Choroid plexus epithelial cell (primary cell): ENCODE measurements at regions not wholly inside any gene's neighbourhood (a gene's known extent, or its start where the extent isn't known, plus 50 kb on each side); places are given as distances from the start of the nearest gene placed in this dataset.
A peak's percentile ranks its signal among the peaks of the same experiment; 100 is the strongest.
"Not testable (repeated sequence)": the region's sequence is repeated elsewhere in the genome, so short reads cannot be mapped to it uniquely, and the experiment has no call there.

Experiments used
- DNase-seq: peaks from one replicate; pipeline ENCODE4 v3.0.0-alpha.2; 2010; ENCODE audit warnings: low read depth
- H3K4me3 ChIP-seq: 2 replicates; pipeline ENCODE4 v1.5.1; 2011; ENCODE audit warnings: low read depth, mild to moderate bottlenecking, control low read depth, low read length, moderate library complexity
- TF ChIP-seq, protein P1 (sequence below): conservative IDR thresholded peaks from 2 replicates; pipeline ENCODE4 v1.5.1; 2011; ENCODE audit warnings: low read depth, mild to moderate bottlenecking, control low read depth, inconsistent platforms, low read length, moderate library complexity

DNA sequence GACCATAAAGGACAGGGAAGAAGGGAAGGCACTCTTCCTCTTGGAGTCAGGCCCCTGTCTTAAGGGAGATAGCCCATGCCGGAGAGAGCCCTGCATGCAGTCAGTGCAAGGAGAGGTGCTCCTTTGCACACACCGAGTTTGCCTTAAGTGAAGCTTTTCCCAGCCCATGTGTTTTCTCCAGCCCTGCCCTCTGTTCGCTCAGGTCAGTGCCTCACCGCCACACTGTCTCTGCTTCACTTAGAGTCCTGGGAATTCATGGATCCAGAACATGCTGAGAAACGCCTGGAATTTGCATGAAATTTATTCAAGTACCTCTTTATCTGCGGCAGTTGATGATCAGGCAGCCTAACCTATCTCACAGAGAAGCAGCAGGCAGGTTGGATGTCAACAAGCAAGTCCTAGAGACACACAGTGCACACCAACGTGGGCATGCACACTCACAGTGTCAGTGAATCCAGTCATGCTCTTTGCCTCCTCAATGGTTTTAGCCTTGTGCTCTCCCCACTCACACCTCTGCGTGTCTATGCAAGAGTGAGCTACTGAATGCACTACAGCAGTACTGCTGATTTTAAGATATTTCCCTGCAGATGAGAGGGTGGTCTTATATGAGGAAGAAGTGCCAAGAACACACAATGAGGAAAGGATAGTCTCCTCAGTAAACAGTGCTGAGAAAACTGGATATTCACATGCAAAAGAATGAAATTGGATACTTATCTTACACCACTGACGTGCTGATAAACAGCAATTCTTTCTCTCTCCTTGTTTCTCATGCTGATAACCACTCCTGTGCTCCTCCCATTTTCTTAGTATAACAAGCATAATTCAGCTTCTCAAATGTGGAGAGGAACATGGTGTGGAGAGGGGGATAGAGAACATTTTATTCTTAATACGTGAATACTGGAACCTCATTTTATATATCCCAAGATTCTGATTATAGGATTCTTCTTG lies 295.1 kb upstream of the CDYL start:
- DNase-seq: peak; percentile 64
- H3K4me3 ChIP-seq: no peak overlapping the region
- TF ChIP-seq, protein P1, sequence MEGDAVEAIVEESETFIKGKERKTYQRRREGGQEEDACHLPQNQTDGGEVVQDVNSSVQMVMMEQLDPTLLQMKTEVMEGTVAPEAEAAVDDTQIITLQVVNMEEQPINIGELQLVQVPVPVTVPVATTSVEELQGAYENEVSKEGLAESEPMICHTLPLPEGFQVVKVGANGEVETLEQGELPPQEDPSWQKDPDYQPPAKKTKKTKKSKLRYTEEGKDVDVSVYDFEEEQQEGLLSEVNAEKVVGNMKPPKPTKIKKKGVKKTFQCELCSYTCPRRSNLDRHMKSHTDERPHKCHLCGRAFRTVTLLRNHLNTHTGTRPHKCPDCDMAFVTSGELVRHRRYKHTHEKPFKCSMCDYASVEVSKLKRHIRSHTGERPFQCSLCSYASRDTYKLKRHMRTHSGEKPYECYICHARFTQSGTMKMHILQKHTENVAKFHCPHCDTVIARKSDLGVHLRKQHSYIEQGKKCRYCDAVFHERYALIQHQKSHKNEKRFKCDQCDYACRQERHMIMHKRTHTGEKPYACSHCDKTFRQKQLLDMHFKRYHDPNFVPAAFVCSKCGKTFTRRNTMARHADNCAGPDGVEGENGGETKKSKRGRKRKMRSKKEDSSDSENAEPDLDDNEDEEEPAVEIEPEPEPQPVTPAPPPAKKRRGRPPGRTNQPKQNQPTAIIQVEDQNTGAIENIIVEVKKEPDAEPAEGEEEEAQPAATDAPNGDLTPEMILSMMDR: no peak

DNA sequence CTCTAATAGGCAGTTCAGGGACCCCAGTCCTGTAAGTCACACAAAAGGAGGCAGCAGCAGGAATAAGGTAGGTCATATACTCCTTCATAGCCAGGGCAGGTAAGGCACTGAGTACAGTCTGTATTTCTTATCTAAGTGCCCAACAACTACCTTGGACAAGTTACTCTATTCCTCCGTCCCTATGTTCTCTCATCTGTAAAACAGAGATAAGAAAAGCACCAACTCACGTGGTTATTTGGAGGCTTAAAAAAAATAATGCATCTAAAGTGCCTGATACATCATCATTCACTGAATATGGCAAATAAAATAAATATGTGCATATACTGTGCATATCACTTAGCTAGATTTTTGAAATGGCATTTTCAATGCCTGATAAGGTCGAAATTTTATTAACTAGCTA lies 298.1 kb upstream of the CDYL start:
- DNase-seq: no peak
- H3K4me3 ChIP-seq: no peak overlapping the region
- TF ChIP-seq, protein P1: no peak

DNA sequence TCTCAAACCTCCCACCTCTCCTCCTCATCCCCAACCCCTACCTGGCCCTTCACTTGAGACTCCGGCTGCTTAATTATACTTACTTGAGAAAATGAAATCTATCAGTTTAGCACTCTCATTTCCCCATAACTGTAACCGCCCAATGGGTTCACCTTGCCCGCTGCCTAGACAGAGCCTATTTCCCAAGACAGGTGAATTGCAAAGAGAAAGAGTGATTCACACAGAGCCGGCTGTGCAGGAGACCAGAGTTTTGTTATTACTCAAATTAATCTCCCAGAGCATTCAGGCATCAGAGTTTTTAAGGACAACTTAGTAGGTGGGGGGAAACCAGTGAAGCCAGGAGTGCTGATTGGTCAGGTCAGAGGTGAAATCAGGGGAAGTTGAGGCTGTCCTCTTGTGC lies 301.4 kb upstream of the CDYL start:
- DNase-seq: no peak
- H3K4me3 ChIP-seq: no peak overlapping the region
- TF ChIP-seq, protein P1: no peak

DNA sequence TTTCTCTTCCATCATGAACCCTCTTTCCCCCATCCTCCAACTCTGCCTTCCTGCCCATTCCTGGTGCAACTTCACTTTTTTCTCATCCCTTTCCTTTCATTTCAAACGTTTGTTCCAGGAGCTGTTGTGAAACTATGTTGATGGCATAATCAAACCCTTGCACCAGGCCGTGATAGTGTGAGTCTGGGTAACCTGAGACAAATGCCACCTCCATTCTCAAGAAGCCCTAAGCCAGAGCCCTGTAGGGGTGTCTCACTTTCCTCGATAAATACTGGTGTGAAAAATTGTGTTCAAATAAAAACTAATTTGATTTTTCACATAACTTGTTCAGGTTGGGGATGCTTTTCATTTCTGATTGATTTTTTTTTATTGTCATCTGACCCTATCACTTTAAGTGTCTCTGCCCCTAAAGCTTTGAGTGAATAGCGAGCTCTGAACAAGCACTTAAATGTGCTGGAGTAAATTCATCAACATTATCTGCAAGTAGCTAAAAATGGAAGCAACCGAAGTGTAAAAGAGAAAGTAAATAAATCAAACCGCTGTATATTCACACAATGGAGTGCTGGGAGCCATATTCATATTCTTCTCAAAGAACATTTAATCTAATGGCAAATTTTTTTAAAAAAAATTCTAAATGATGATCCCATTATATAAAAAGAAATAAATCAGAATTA lies 303.1 kb upstream of the CDYL start:
- no peak overlapping the region for H3K4me3 ChIP-seq
- TF ChIP-seq, protein P1: no peak
- no peak for DNase-seq

DNA sequence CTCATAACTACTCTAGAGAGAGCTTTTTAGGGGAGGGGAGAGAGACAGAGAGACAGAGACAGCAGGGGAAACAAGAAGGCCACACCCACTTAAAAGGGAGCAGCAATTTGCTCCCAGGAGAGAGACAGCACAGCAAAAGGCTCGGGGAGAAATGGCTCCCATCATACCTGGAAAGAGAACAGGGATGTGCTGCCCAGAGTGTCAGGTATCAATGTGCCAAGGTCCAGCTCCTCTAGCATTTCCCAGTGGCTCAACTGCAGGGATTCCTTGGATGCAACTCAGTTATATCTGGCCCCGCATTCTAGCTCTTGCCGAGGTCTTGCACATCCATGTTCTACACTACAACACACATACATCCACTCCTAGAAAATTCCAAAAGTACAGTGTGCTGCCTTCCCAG lies 304.0 kb upstream of the CDYL start:
- TF ChIP-seq, protein P1: no peak
- DNase-seq: no peak
- H3K4me3 ChIP-seq: no peak overlapping the region

DNA sequence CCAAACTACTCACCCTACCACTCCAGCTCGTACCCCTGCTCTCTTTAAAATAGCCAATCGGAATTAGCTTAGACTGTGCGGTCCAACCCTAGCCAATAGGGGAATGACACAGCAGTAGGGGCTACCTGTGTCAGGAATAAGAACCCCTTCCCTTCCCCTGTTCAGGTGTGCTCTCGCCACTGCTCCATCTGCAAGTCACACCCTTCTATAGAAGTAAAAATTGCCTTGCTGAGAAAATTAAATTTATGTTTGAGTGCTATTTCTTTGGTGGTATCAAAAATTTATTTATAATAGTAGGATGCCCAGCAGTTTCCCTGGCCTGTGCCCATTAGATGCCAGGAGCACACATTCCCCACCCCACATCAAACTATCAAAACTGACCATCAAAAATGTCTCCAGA lies 304.7 kb upstream of the CDYL start:
- not testable (repeated sequence) for DNase-seq, H3K4me3 ChIP-seq

DNA sequence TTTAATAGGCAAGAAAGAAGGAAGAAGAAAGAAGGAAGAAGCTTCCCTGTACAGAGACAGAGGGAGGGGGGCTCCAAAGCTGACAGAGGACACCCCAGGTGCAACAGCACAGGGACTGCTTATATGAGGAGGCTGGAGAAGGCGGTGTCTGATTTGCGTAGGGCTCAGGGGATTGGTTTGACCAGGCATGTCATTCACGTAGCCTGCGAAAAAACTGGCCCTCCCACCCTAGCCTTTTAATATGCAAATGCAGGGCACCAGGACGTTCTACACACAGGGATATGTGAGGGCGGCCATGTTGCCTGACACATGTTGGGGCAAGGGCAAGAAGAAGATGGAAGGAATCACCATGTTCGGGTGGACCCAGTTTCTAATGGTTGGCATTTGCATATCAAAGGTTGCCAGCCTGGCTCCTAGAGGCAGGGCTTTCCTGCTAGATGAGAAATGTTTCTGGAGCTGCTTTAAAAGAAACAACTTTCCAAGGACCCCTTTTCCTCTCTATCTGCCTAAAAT lies 305.4 kb upstream of the CDYL start:
- DNase-seq: no peak
- H3K4me3 ChIP-seq: no peak overlapping the region
- TF ChIP-seq, protein P1: no peak
